Pancreas (tissue), 10 donors: ENCODE measurements at regions not wholly inside any gene's neighbourhood (a gene's known extent, or its start where the extent isn't known, plus 50 kb on each side); places are given as distances from the start of the nearest gene placed in this dataset.

Experiments
- ATAC-seq, 4 donors: fragments of 200-7000 bp; cut with Tn5 transposase; one replicate each; pipeline versions ENCODE4 v1.8.0 to v1.9.1; 2020; ENCODE audit warnings: mild to moderate bottlenecking in 4 of 4, moderate library complexity in 4 of 4
- DNase-seq, 6 donors: peaks; one replicate each; pipeline ENCODE4 v3.0.0-alpha.2; 2020
- FAIRE-seq: peaks from 2 replicates; lab custom pipeline; 2012; peaks lifted over from hg19 to GRCh38; lab: Jason Lieb, UNC
- H3K27ac ChIP-seq, 4 donors: fragments of 200-600 bp; sonication (generic); 1 replicate in 3 of 4; 2 replicates in 1 of 4; pipeline versions ENCODE4 v1.5.0 to v1.8.0; 2020
- H3K27me3 ChIP-seq, 4 donors: fragments of 200-600 bp; one replicate each; pipeline ENCODE4 v1.8.0; 2021
- H3K36me3 ChIP-seq, 3 donors: fragments of 200-600 bp; sonication (generic) in 1 of 3; one replicate each; pipeline versions ENCODE4 v1.5.0 to v1.8.0; 2020 to 2021
- H3K4me1 ChIP-seq, 3 donors: fragments of 200-600 bp; one replicate each; pipeline ENCODE4 v1.8.0; 2021
- H3K4me3 ChIP-seq, 4 donors: fragments of 200-600 bp; sonication (generic) in 2 of 4; one replicate each; pipeline versions ENCODE4 v1.5.0 to v1.8.0; 2020 to 2021
- H3K9me3 ChIP-seq, 4 donors: fragments of 200-600 bp; one replicate each; pipeline ENCODE4 v1.8.0; 2021
- CTCF ChIP-seq, 4 donors: fragments of 200-600 bp; sonication (generic) in 3 of 4; IDR thresholded peaks; one replicate each; pipeline versions ENCODE4 v1.5.0 to v1.8.0; 2021; ENCODE audit warnings: antibody characterized with exemption in 4 of 4
- whole genome bisulfite sequencing, 2 donors: extraction: QIAGEN DNeasy Blood & Tissue Kit; methylation state at CpG; one replicate each; pipeline ENCODE4 v1.1.7; 2013; 5-methylcytosine and 5-hydroxymethylcytosine counted together
- intact Hi-C, 3 donors: fragments of 100-400 bp; cut with DNase I; formaldehyde crosslinking; loops; one replicate each; pipeline versions ENCODE4 v1.11.1 to v1.14.2; 2022
- donor health status: healthy with polysubstance abuse.
- donor health status: DM: no; HTN: no; CAD: no; lungs with moderate emphysema.
- donor health status: DM: no; HTN: no; CAD: no.
- donor health status: control.
- donor health status: control.
- donor health status: Bipolar disorder and iron deficiency.
- donor health status: DM: yes; HTN: yes; CAD: no.
- donor health status: DM: no; HTN: no; CAD: no.
- donor health status: DM: no; HTN: no; CAD: no.
- donor health status: DM: yes; HTN: yes; CAD: no.

- Histone ChIP-seq H3K36me3 (no peaks in the 10 kb centered on the region), H3K27me3 (no peaks in the 10 kb centered on the region), H3K9me3 (no peaks in the 10 kb centered on the region), H3K27ac (no peak overlapping the region), H3K4me1 (no peaks in the 10 kb centered on the region), H3K4me3 (no peak overlapping the region)
- ATAC-seq (no peak), DNase-seq (no peak), FAIRE-seq (peak; percentile 99)
- intact Hi-C loops = no loop called here
- WGBS, 2 donors = 64 to 76% methylated on average over 2 of the region's 2 CpGs
- TF ChIP-seq CTCF (IDR thresholded peaks at IDR 0.05) = no peak
These were observed 50.5 kb upstream of the ZNF438 start for GRCh38 chr10:31081937-31082840.

- H3K4me1 ChIP-seq = no peaks in the 10 kb centered on the region
- H3K9me3 ChIP-seq = no peaks in the 10 kb centered on the region
- no peaks in the 10 kb centered on the region for H3K36me3 ChIP-seq
- intact Hi-C loops = no loop called here
- no peak overlapping the region for H3K4me3 ChIP-seq
- 45 to 46% methylated on average over 6 of the region's 6 CpGs for WGBS, 2 donors
- H3K27ac ChIP-seq = no peak overlapping the region
- DNase-seq (peak in 2 of 6 donors; percentile 19 to 23), ATAC-seq (peak in 3 of 4 donors; percentile 41 to 66 (median 65)), FAIRE-seq (no peak)
- no peaks in the 10 kb centered on the region for H3K27me3 ChIP-seq
- TF ChIP-seq CTCF (IDR thresholded peaks at IDR 0.05) = no peak
These were observed 52.1 kb upstream of the ZNF438 start for GRCh38 chr10:31083765-31084184.

GRCh38 chr10:31087011-31087410 is 55.3 kb upstream of the ZNF438 start:
- FAIRE-seq (no peak), ATAC-seq (no peak), DNase-seq (no peak)
- Histone ChIP-seq H3K27ac (no peak overlapping the region), H3K4me3 (no peak overlapping the region), H3K36me3 (no peaks in the 10 kb centered on the region), H3K9me3 (no peaks in the 10 kb centered on the region), H3K4me1 (no peaks in the 10 kb centered on the region), H3K27me3 (no peaks in the 10 kb centered on the region)
- no peak for TF ChIP-seq CTCF (IDR thresholded peaks at IDR 0.05)
- WGBS, 2 donors = 63 to 76% methylated on average over 3 of the region's 3 CpGs
- intact Hi-C loops = no loop called here

DNA sequence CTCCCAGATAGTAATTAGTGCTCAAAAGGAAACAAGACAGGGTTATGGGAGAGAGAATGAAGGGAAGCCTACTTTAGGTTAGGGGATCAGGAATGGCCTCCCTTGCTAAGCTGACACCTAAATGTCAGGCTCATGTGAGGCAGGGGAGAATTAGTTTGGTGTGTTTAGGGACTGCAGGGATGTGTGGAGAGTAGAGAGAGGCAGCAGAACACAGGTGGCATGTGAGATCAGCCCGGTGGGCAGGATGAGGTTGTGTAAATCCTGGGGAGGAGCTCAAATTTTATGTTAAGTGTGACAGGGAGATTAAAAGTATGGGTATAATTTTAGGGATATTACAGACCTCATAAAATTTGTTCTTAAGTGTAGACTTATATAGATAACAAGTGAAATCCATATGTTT is 56.2 kb upstream of the ZNF438 start:
- no peak for TF ChIP-seq CTCF (IDR thresholded peaks at IDR 0.05)
- Histone ChIP-seq H3K27ac (no peak overlapping the region), H3K36me3 (no peaks in the 10 kb centered on the region), H3K4me3 (no peak overlapping the region), H3K4me1 (no peaks in the 10 kb centered on the region), H3K9me3 (no peaks in the 10 kb centered on the region), H3K27me3 (no peaks in the 10 kb centered on the region)
- 72 to 79% methylated on average over 1 of the region's 1 CpG for WGBS, 2 donors
- DNase-seq (no peak), ATAC-seq (no peak), FAIRE-seq (no peak)
- intact Hi-C loops = no loop called here
